ENCODE measurements at regions not wholly inside any gene's neighbourhood (a gene's known extent, or its start where the extent isn't known, plus 50 kb on each side); places are given as distances from the start of the nearest gene placed in this dataset.

DNA sequence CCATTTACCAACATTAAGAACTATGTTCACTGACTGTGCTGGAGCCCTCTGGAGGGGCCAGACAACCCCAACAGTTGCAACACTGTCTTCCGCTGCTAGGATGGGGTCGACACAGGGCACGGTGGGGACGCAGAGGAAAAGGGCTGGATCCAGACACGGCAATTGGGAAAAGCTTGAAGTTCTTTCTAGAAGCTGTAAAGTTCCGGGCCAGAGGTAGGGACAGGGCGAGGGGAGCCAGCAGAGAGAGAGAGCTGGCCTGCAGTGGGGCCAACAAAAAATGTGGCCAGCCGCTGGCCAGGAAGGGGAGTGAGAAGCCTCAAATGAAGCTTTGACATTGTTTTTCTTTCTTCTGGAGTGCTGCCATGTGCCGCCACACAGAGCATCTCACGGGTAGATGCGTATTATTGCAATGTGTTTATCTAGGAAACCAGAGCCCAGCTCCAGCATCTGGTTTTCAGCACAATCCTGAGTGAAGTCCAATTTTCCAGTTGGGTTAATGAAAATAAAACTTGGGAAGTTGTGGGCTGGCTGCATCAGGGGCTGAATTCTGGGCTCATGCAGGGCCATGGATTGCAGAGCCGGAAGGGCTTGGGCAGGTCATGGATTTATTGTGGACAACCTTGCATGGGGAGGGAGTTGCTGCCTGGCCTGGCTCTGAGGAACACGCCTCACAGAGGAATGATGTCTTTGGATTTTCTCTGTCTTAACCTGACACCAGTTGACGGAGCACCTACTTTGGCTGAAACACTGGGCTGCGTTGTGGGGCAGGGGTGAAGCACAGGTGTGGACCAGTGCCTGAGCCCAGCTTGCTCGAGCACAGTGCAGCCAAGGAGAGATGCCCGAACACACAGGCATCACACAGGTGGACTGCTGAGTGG is 67.6 kb upstream of the AMPD3 start:
- DNase-seq (ENCODE audit: low read depth), result peak; percentile 87

DNA sequence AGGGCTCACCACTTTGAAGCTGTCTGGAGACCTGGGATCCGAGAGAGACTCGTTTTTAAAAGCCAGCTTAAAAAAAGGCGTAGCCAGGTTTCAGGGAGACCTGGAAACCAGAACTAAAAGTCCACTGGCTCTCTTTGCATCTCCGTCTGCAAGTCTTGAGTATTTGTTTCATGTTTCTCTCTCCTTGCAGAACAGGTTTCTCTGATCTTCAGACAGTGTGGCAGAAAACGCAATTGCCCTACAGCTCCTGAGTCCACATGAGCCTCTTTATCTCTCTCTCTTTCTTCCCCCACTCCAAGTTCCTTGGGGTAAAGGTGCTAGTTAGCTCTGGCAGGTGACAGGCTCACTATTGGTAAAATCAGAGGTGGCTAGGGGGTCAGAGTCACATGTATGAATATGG is 67.0 kb upstream of the AMPD3 start:
- no peak for DNase-seq (ENCODE audit: low read depth)

DNA sequence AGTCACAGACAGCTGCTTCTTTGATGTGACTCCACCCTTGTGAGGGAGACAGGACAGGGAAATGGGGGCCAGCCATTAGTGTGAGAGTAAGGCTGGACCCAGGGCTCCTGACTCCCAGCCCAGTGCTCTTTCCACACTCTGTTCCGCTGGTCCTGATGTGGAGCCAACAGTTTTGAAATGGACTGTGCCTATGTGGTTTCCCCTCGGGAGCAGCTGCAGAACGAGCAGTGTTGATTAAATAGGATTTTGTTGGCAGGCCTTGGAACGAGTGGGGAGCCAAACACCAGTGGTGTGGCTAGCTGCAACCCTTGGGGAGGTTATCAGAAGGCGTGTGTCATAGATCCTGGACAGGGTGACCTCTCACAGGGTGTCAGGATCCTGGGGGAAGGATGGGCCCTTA is 66.5 kb upstream of the AMPD3 start:
- no peak for DNase-seq (ENCODE audit: low read depth)

DNA sequence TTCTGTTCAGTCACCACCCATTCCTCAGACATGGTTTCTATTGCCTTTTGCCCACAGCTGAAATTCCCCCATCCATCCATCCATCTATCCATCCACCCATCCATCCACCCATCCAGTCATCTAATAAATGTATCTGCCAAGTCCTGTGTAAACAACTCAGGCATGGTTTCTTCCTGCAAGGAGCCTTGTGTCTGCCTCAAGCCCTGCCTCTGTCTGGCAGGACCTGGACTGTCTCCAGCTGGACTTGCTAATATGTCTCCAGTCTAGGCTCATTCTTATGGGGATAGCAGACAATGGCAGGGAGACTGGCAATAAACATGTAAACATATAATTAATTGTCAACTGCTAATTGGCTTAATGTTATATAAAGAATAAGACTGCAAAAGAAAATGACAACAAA is 64.7 kb upstream of the AMPD3 start:
- no peak for DNase-seq (ENCODE audit: low read depth)

DNA sequence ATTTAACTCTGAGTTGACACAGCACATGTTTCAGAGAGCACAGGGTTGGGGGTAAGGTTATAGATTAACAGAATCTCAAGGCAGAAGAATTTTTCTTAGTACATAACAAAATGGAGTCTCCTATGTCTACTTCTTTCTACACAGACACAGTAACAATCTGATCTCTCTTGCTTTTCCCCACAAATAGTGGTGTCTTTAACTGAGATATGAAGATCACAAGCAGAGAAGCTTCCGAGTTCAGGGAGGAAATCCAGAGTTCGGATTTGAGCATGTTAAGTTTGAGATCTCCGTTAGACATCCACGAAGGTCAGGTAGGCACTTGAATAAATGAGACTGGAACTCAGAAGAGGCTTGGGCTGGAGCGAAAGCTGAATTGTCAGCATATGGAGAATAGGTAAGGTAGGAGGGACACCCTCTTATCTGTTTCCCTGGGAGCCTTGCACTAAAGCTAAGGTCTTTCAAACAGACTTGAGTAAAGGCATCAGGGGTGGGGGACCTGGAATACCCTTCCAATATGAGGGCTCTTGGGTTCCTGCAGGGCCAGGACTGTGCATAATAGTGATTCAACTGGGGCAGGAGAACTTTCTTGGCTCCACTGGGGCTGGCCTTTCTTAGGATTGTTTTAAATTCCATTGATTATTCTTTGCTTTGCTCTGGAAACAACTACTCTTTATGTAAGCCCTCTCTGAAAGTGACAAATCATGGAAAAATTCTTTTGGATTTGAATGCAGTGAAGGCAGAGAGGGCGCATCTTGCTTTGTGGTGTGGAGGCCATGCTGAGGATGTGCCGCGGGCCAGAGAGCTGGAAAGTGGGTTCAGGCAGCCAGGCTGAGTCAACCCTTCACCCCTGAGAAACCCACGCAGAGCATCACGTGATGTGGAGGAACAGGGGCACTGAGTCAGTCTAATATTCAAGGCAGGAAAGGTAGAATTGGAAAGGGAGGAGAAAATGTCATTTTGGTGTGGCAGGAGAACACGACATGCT is 62.7 kb upstream of the AMPD3 start:
- DNase-seq (ENCODE audit: low read depth), result no peak

DNA sequence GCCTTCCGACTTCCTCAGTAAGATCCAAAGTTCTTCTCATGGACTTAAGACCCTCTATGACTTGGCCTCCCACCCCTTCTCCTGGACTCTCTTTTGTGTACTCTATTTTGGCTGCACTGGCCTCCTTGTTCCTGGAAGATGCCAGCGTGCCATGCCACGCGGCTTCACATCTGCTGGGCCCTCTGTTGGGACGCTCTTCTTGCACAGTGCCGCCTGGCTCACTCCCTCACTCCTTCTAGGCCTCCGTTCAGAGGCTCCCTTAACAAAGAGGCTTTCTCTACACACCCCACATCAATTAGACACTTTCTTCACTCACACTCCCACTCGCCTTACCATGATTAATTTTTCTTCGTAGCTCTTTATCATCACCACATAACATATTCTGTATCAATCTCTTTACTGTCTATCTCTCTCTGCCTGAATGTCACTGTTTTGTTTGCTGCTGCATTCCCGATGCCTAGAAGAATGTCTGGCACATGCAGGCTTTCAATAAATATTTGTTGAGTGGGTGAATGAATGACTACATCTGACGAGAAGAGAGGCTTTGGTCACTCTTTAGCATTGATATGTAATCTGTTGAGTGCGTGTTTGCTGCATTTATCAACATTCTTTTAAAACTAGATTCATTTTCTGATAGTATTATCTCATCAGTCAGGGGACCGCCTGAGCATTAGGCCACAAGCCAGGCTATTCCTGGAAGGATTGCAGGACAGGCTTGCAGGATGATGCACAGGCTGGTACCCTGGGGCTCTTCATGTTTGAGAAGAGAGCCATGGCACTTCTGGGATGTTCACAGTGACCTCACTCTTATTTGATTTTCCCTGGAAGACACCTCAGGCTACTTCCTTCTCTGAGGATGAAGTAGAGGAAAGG is 60.6 kb upstream of the AMPD3 start:
- DNase-seq (ENCODE audit: low read depth), result no peak

DNA sequence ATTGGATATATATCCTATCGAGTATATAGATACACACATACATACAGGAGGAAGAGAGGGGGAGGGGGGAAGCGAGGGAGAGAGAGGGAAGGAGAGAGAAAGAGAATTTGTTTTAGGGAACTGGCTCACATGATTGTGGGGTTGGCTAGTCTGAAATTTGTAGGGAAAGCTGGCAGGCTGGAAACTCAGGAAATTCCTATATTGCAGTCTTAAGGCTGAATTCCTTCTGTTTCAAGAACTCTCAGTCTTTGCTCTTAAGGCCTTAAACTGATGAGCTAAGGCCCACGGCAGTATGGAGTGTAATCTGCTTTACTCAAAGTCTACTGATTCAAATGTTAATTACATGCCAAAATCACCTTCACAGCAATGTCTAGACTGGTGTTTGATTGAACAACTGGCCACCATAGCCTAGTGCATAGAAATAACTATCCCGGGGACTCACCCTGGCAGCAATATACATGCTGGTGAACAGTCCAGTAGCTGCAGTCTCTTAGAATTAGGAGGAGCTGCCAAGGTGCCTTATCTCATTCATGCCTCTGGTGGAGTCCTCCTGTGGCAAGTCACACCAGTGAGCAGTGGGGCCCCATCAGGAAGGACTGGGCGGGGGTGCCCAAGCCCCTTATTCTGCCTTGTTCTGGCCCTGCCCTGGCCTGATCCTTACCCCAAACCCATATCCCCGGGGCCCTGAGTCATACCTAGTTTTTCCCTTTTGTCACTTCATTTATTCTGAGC is 59.7 kb upstream of the AMPD3 start:
- DNase-seq (ENCODE audit: low read depth), result no peak

DNA sequence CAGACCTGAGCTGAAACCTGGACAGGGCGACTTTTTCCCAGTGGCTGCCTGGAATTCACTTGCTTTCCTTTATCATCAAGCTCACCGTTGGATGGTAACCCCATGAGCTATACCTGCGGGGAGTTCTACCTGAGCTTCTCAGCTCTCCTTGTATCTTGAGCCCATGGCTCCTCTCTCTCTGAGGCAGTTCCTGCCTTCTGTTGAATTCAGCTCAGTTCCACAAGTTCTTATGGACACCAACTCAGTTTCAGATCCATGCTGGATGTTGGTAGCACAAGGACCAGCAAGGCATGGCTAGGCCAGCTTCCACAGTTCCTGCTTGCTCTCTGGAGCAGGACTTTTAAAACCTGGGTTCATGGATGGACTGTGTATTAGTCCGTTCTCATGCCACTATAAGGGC is 58.3 kb upstream of the AMPD3 start:
- DNase-seq (ENCODE audit: low read depth), result no peak

DNA sequence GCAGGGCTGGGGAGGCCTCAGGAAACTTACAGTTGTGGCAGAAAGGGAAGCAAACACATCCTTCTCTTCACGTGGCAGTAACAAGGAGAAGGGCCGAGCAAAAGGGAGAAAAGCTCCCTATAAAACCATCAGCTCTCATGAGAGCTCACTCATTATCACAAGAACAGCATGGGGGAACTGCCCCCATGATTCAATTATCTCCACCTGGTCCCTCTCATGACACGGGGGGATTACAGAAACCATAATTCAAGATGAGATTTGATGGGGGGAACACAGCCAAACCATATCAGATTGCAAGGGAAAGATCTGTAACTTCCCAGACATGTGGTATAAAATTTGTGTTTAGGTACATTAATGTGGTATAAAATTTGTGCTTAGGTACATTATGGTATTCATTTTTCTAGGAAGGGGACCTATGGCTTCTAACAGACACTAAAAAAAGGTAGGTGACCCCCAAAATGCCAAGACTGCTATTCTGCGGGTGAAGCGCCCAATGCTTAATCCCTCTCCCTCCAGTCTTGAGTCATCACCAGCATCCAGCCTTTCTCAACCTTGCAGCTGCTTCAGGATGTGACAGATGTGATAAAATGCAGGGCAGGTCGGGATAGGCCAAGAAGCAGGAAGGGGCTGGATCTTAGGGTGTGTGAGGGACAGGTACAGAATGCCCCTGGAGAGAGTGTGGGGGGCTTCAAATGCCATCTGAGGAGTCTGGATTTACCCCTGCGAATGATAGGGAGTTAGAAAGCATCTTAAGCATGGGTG is 57.7 kb upstream of the AMPD3 start:
- no peak for DNase-seq (ENCODE audit: low read depth)

DNA sequence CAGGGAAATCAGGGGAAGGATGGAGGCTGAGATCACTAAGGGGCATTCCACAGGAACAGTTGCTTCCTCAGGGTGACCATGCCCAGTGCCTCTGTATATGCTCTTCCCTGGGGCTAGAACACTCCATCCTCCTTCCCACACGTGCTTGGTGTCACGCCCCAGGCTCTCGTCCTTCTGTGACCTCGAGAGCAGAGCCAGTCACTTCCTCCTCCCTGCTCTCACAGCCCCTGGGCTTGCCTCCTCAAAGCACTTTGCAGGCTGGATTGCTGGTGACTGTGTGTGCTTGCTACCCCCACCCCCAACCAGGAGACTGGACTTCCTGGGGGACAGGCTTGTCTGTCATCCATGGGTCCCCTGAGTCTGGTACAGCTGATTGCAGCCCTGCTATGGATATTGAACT is 56.5 kb upstream of the AMPD3 start:
- DNase-seq (ENCODE audit: low read depth), result no peak

DNA sequence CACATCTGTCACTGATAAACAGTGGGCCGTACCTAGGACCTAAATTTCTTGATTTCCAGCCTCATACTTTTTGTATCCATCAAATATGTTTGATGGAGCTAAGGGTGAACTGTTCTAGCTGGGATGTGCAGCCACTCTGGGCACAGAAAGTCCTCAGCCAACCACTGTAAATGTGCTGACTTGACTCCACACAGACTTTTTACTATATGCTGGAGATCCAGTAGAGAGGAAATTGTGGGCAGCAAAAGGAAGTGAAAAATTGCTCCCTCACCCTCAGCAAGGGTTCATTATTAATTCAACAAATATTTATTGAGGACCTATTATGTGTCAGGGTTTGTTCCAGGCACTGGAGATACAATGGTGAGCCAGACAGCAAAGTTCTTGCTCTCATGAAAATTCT is 54.2 kb upstream of the AMPD3 start:
- DNase-seq (ENCODE audit: low read depth), result no peak

DNA sequence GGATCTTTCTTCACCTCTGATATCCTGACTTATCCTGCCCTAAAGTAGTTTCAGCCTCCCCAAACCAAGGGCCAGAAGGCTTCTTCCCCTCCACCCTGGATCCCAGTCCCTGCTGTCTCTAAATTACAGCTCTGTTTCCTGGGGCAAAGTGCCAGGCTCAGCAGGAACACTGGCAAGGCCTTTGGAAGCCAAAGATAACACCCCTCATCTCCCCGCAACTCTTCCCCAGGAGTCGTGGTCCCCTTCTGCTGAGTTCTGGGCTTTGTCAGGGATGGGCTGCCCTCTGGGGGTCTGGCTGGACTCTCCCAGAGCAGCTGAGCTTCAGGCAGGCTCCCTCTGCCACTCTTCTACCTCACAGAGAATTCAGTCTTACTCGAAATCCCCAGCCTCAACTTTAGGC is 53.8 kb upstream of the AMPD3 start:
- no peak for DNase-seq (ENCODE audit: low read depth)

DNA sequence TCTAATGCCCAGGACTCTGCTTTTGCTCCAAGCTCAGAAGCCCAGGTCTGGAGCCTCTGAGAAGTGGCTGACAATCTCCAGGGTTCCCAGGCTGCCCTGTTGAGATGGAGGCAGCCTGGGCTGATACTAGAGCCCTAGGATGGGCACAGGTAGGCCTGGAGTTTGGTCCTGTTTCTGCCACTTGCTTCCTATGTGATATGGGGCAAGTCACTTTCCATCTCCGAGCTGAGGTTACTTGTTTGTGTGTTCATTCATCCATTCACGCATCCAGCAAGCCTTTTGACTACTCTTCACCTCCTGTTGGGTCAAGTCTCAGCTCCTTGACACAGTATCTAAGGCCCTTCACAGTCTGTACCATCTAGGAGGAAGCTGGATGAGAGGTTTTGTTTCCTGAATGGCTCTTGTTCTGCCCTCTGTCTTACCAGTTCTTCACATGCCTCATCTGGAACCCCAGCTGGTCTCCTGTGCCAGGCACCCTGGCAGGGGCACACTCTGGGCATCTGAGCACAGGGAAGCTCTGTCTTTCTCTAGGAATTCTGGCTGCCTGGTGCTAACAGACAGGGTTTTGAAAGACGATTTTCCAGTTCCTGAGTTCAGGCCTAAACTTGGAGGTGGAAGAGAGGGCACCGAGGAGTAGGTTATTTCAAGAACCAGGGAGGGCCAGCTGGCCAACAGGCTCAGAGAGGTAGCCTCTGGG is 53.2 kb upstream of the AMPD3 start:
- DNase-seq (ENCODE audit: low read depth), result no peak
